Type B pancreatic cell (in vitro differentiated cells): ENCODE measurements at regions not wholly inside any gene's neighbourhood (a gene's known extent, or its start where the extent isn't known, plus 50 kb on each side); places are given as distances from the start of the nearest gene placed in this dataset.
A peak's percentile ranks its signal among the peaks of the same experiment; 100 is the strongest.

ENCODE experiments used
- DNase-seq: peaks from one replicate; pipeline ENCODE4 v3.0.0; 2021; ENCODE audit warnings: mixed read lengths; ENCODE audit not compliant: unreplicated experiment; ENCODE audit errors: extremely low spot score
- H3K27ac Mint-ChIP-seq: 2 replicates; pipeline ENCODE4 v1.8.0; 2021; ENCODE audit warnings: mild to moderate bottlenecking, mixed read lengths
- H3K27me3 Mint-ChIP-seq: 2 replicates; pipeline ENCODE4 v1.8.0; 2021; ENCODE audit warnings: mixed read lengths
- H3K36me3 Mint-ChIP-seq: 2 replicates; pipeline ENCODE4 v1.8.0; 2021; ENCODE audit warnings: mixed read lengths
- H3K4me1 Mint-ChIP-seq: one replicate; pipeline ENCODE4 v1.8.0; 2021; ENCODE audit warnings: mixed read lengths; ENCODE audit not compliant: unreplicated experiment
- H3K4me3 Mint-ChIP-seq: 2 replicates; pipeline ENCODE4 v1.8.0; 2021; ENCODE audit warnings: mild to moderate bottlenecking, mixed read lengths
- H3K9me3 Mint-ChIP-seq: 2 replicates; pipeline ENCODE4 v1.8.0; 2021; ENCODE audit warnings: mixed read lengths
- TF ChIP-seq, protein P1 (sequence below): fragments of 200-600 bp; sonication (generic); conservative IDR thresholded peaks from 2 replicates; pipeline ENCODE4 v1.5.0; 2021; ENCODE audit warnings: antibody characterized with exemption, mild to moderate bottlenecking

DNA sequence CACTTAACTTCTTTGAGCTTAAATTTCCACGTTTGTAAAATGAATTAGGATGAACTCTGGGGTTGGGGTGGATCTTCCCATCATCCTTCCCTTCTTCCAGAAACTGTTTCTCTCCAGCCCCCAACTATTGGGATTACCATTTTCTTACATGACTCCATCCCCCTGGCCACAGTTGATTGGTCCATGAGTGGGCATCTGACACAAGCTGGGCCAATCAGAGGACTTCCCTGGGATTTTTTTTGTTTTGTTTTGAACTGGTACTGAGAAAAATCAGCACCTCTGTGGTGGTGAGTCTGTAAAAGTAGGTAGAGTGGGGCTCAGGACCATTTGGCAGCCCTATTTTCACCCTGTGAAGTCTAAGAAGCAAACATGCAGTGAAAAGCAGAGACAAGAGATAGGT, 118.0 kb upstream of the SERTAD2 start:
- Mint-ChIP-seq H3K36me3 (no peaks in the 10 kb centered on the region), H3K4me3 (no peak overlapping the region), H3K4me1 (peaks cover 27% of the 10 kb centered on the region), H3K9me3 (no peaks in the 10 kb centered on the region), H3K27ac (no peak overlapping the region), H3K27me3 (no peaks in the 10 kb centered on the region)
- no peak for DNase-seq
- TF ChIP-seq, protein P1, sequence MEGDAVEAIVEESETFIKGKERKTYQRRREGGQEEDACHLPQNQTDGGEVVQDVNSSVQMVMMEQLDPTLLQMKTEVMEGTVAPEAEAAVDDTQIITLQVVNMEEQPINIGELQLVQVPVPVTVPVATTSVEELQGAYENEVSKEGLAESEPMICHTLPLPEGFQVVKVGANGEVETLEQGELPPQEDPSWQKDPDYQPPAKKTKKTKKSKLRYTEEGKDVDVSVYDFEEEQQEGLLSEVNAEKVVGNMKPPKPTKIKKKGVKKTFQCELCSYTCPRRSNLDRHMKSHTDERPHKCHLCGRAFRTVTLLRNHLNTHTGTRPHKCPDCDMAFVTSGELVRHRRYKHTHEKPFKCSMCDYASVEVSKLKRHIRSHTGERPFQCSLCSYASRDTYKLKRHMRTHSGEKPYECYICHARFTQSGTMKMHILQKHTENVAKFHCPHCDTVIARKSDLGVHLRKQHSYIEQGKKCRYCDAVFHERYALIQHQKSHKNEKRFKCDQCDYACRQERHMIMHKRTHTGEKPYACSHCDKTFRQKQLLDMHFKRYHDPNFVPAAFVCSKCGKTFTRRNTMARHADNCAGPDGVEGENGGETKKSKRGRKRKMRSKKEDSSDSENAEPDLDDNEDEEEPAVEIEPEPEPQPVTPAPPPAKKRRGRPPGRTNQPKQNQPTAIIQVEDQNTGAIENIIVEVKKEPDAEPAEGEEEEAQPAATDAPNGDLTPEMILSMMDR, result no peak

DNA sequence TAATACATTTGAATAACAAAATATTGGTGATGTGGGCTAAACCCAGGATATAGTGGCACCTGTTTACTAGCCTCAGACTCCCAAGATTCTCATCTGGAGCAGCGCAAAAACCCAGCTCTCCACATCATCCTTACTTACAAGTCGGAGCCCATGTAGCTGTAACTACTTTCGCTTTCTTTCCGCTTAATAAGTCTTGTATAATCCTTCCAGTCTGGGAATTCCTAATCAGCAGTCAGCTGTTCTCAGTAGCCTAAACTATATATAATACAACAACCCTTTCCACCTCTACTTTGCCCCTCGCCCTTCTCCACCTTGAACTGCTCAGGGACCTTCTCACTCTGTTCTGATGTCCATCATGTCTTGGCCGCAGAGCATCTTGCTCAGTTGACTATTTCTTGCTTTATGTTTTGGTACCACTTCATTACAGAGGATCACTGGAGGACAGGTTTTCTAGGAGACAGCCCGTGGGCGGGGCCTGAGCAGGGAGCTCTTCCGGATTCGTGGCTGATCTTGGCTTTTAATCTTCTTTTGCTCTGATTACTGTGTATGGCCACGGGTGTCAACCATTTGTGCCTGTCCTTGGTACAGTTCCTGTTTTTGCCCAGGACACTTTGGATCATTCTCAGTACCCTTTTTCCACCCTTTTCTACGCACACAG, 119.9 kb upstream of the SERTAD2 start:
- H3K4me3 Mint-ChIP-seq, result no peak overlapping the region
- no peaks in the 10 kb centered on the region for H3K27me3 Mint-ChIP-seq
- DNase-seq, result no peak
- H3K4me1 Mint-ChIP-seq, result peaks cover 18% of the 10 kb centered on the region
- no peaks in the 10 kb centered on the region for H3K36me3 Mint-ChIP-seq
- peaks cover 5% of the 10 kb centered on the region for H3K9me3 Mint-ChIP-seq
- H3K27ac Mint-ChIP-seq, result no peak overlapping the region
- TF ChIP-seq, protein P1, result no peak

DNA sequence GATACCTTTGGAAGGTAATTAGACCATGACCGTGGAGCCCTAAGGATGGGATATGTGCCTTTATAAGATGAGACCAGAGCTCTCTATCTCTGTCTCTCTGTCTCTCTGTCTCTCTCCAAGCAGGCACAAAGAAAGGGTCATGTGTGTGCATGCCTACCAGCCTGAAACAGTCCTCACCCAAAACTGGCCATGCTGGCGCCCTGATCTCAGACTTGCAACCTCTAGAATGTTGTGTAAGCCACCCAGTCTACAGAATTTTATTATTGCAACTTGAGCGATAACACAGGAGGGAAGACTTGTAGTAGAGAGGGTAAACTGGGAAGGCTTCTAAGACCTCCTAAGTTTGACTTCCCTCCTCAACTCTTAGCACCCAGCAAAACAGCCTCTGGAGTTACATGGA, 124.1 kb upstream of the SERTAD2 start:
- H3K4me1 Mint-ChIP-seq, result peaks cover 6% of the 10 kb centered on the region
- no peaks in the 10 kb centered on the region for H3K36me3 Mint-ChIP-seq
- H3K27ac Mint-ChIP-seq, result no peak overlapping the region
- H3K27me3 Mint-ChIP-seq, result no peaks in the 10 kb centered on the region
- H3K9me3 Mint-ChIP-seq, result peaks cover 5% of the 10 kb centered on the region
- TF ChIP-seq, protein P1, result no peak
- no peak for DNase-seq
- no peak overlapping the region for H3K4me3 Mint-ChIP-seq

DNA sequence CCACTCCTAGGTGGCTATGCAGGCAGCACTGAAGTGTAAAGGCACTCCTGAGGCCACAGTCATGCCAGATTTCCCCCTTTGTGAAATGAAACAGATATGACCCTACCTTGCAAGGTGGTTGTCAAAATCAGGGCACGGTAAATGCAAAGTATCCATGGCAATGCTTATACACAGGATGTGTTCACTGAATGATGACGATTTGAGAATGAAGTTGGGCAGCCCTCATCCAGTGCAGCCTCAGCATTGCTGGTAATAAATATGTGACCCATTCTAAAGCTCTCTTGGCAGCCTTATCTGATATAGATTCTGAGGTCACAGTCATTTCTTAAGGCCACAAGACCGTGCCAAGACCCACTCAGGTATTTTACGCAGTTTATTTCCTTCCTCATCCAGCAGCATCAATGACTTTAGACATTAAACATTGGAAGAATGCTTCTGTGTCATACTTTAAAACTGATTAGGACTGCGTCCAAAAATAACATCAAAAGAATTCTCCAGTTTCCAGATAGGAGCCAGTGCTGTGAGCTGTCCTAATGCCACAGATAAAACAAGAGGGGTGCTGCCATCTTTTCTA, 125.5 kb upstream of the SERTAD2 start:
- H3K4me3 Mint-ChIP-seq, result no peak overlapping the region
- DNase-seq, result no peak
- H3K27ac Mint-ChIP-seq, result peak overlapping the region; percentile 14
- TF ChIP-seq, protein P1, result no peak
- H3K9me3 Mint-ChIP-seq, result peaks cover 5% of the 10 kb centered on the region
- H3K36me3 Mint-ChIP-seq, result no peaks in the 10 kb centered on the region
- H3K4me1 Mint-ChIP-seq, result peaks cover 6% of the 10 kb centered on the region
- H3K27me3 Mint-ChIP-seq, result no peaks in the 10 kb centered on the region

DNA sequence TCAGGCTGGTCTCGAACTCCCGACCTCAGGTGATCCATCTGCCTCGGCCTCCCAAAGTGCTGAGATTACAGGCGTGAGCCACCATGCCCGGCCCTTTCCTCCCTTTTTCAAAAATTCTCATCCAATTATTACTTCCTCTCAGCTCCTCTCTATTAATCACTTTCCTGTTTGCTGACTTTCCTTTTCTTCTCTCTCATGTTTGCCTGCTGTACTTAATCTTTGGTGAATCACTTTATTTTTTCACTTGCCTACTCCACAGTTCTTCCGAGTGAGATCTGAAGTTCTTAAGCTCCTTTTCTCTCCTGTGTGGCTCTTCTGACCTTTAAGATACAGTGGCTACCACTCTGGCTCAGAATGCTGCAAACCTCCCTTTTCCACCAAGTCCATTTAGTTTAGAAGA, 126.3 kb upstream of the SERTAD2 start:
- no peaks in the 10 kb centered on the region for H3K36me3 Mint-ChIP-seq
- no peaks in the 10 kb centered on the region for H3K27me3 Mint-ChIP-seq
- peaks cover 5% of the 10 kb centered on the region for H3K9me3 Mint-ChIP-seq
- no peak overlapping the region for H3K27ac Mint-ChIP-seq
- H3K4me1 Mint-ChIP-seq, result peaks cover 6% of the 10 kb centered on the region
- TF ChIP-seq, protein P1, result no peak
- DNase-seq, result no peak
- no peak overlapping the region for H3K4me3 Mint-ChIP-seq
